GM20000 (cell line): ENCODE measurements at regions not wholly inside any gene's neighbourhood (a gene's known extent, or its start where the extent isn't known, plus 50 kb on each side); places are given as distances from the start of the nearest gene placed in this dataset.

Source experiments
- DNase-seq: peaks from one replicate; pipeline ENCODE4 v3.0.0; 2012; ENCODE audit warnings: low spot score
- TF ChIP-seq, protein P1 (sequence below): IDR thresholded peaks from 2 replicates; pipeline ENCODE4 v1.5.1; 2012; ENCODE audit warnings: mild to moderate bottlenecking, control low read depth; ENCODE audit errors: extremely low read depth, missing control alignments

- TF ChIP-seq, protein P1, sequence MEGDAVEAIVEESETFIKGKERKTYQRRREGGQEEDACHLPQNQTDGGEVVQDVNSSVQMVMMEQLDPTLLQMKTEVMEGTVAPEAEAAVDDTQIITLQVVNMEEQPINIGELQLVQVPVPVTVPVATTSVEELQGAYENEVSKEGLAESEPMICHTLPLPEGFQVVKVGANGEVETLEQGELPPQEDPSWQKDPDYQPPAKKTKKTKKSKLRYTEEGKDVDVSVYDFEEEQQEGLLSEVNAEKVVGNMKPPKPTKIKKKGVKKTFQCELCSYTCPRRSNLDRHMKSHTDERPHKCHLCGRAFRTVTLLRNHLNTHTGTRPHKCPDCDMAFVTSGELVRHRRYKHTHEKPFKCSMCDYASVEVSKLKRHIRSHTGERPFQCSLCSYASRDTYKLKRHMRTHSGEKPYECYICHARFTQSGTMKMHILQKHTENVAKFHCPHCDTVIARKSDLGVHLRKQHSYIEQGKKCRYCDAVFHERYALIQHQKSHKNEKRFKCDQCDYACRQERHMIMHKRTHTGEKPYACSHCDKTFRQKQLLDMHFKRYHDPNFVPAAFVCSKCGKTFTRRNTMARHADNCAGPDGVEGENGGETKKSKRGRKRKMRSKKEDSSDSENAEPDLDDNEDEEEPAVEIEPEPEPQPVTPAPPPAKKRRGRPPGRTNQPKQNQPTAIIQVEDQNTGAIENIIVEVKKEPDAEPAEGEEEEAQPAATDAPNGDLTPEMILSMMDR, result no peak
- no peak for DNase-seq
Observed at GRCh38 chr16:85162478-85163277, 50.4 kb upstream of the CIBAR2 start.

GRCh38 chr16:85163278-85164112, 51.2 kb upstream of the CIBAR2 start:
- no peak for DNase-seq
- TF ChIP-seq, protein P1, result no peak

GRCh38 chr16:85164431-85164830, 52.2 kb upstream of the CIBAR2 start:
- TF ChIP-seq, protein P1, result no peak
- no peak for DNase-seq

- DNase-seq, result no peak
- TF ChIP-seq, protein P1, result no peak
Observed at GRCh38 chr16:85164838-85165516, 52.7 kb upstream of the CIBAR2 start.

DNA sequence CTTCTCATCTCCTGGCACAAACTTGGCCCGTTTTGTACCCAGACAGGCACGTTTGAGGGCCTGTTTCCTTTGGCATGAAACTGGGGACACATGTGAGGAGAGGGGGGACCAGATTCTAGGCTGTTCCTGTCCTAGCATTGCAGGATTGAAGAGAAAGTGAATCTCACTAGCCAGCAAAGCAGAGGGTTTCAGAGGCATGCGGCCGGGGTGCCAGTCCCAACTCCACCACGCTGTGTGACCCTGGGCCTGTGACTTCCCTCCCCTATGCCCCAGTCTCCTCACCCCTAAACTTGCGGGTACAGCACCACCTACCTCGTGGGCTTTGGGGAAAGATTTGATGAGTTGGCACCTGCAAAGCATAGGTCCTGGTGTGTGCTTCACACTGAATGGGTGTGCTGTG, 53.5 kb upstream of the CIBAR2 start:
- TF ChIP-seq, protein P1, result no peak
- no peak for DNase-seq

DNA sequence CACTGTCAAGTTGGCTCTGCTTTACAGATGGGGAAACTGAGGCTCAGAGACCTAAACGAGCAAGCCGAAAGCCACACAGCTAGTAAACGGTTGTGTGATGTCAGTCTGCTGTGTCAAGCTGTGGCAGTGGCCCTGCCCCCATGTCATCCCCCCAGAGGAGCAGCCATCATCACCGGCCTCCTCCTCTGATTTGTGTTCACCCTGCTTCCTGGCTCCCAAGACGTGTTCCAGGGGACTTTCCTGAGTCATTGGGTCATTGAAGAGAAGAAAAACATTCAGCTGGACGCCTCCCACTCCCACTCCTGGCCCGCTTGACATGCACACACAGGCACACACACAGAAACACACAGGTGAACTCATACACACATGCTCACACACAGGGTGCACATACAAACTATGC, 54.0 kb upstream of the CIBAR2 start:
- TF ChIP-seq, protein P1, result no peak
- DNase-seq, result no peak
